GM21723 (cell line): ENCODE measurements at regions not wholly inside any gene's neighbourhood (a gene's known extent, or its start where the extent isn't known, plus 50 kb on each side); places are given as distances from the start of the nearest gene placed in this dataset.

Experiments
- ATAC-seq: cut with Tn5 transposase; IDR thresholded peaks from one replicate; pipeline ENCODE4 v1.9.1; 2021; ENCODE audit warnings: mild to moderate bottlenecking, moderate library complexity; ENCODE audit not compliant: unreplicated experiment

GRCh38 chr14:46788994-46789393, 137.4 kb upstream of the RPL10L start:
- ATAC-seq = no peak

DNA sequence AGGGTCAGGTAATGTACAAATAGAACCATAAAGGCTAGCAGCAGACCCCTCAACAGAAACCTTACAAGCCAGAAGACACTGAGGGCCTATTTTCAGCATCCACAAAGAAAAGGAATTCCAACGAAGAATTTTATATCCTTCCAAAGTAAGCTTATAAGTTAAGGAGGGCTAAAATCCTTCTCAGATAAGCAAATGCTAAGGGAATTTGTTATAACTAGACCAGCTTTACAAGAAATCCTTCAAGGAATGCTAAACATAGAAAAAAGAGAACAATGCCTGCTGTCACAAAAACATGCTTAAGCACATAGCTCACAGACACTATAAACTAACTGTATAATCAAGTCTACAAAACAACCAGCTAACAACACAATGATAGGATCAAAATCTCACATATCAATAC, 130.7 kb upstream of the RPL10L start:
- ATAC-seq = no peak

- peak; percentile 99 for ATAC-seq
These were observed 117.7 kb upstream of the RPL10L start for GRCh38 chr14:46769292-46769691.

GRCh38 chr14:46747001-46747652, 95.5 kb upstream of the RPL10L start:
- no peak for ATAC-seq

DNA sequence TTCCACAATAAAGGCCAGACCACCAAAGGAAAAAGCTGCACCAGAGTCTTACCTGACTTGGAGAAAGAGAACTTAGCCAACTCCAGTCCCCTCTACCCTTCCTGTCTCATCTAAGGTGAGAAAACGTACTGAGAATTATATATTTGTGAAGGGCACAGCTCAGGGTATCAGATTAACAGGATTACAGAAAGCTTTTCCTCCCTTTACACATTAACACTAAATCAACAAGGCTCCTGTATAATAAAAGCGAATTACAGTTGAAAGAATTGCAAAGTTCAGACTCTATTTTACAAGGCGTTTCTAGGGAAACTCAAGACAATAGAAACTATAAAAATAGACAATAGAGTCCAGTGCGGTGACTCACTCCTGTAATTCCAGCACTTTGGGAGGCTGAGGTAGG, 82.7 kb upstream of the RPL10L start:
- ATAC-seq = no peak

DNA sequence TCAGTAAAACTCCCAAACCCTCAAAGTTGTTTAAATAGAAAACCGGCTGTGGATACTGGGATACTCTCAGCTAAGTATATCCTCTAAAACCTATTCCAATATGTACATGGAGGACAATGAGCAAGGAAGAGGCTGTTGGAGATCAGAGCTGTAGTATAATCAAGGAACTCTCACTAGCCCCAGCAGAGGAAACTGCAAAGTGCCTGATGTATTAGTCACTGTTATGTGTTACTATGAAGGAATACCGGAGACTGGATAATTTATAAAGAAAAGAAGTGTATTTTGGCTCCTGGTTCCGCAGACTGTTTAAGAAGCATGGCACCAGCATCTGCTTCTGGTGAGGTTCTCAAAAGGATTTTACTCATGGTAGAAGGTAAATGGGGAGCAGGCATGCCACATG, 65.6 kb upstream of the RPL10L start:
- ATAC-seq = no peak
